ENCODE measurements at regions not wholly inside any gene's neighbourhood (a gene's known extent, or its start where the extent isn't known, plus 50 kb on each side); places are given as distances from the start of the nearest gene placed in this dataset.
"Not testable (repeated sequence)": the region's sequence is repeated elsewhere in the genome, so short reads cannot be mapped to it uniquely, and the experiment has no call there.

DNA sequence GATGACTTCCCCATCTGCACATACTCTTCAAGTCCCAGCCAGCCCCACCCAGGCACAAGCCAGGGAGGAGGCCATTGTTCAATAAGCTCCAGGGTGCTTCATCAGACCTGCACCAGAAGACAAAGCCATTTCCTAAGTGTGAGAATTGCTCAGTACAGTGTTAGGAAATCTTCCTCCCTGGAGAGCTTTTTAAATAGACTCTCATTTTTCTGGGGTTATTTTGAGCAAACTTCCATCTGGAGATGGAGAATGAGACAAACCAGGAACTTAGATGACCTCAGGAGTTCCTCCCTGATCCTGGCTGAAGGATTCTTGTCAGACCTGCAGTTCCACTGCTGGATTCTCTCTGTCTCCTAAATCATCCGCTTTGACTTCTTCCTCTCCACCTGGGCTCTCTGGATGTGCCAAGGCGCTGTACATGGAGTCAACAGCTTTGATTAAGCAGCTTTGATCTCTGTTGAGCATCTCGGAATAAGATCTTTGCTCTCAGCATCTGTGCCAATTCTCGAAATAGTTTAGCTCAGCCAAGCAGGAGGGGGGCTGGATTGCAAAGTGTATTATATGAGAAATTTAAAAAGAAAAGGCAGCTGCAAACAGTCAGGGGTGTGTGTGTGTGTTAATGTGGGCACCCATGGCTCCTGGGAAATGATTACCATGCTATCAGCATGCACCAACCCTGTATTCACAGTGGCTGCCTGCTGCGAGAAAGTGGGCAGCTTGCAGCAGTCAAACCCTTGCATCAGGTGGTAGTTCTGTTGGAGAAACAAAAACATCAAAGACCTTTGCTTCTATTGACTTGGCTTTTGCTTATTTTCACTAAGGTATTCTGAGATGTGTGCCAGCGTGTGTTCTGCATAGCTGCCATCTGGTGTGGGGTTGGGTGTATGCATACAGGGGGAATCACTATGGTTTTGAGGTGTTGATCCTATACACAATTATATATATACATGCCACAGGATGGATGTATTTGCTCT is 70.2 kb upstream of the NAV2 start:
- Mint-ChIP-seq H3K27me3 (peaks cover 10% of the 10 kb centered on the region), H3K27ac (no peak overlapping the region), H3K4me1 (no peaks in the 10 kb centered on the region), H3K4me3 (peak overlapping the region in 1 of 4 donors; percentile 10), H3K36me3 (no peaks in the 10 kb centered on the region), H3K9me3 (peaks cover 0 to 2% (median 0%) of the 10 kb centered on the region in 3 donors)

DNA sequence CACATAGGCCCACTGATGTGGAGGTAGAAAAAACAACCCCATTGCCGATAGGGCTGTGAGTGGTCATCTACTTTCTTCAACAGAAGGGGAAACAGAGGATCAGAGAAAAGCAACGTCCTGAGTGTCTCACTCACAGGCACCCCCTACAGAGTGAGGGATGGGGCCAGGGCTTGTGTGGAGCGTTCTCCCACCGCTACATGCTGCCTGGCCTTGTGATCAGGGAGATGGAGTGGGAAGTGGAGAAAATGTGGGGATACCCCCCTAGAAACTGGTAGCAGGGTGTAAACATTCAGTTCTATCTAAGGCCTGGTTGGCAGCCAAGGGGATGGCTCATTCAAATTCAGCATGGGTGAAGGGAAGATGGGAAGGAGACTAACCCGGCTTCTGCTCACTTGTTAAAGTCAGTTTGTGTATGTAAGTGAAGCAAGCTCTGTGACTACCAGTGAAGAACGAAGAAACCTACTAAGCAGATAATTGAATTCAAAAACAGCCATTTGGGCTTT is 73.0 kb upstream of the NAV2 start:
- H3K4me3 Mint-ChIP-seq = no peak overlapping the region
- peaks cover 0 to 9% (median 4%) of the 10 kb centered on the region in 3 donors for H3K9me3 Mint-ChIP-seq

DNA sequence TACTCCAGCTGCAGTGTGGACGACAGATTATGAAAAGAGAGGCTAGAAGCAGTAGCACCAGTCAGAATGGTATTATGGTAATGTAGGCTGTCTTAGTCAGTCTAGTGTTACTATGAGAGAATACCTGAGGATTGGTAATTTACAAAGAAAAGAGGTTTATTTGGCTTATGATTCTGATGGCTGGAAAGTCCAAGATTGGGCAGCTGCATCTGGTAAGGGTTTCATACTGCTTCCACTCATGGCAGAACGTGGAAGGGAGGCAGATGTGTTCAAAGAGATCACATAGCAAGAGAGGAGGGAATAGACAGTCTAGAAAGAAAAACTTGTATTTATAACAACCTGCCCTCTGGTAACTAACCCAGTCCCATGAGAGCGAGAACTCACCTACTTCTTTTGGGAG is 77.3 kb upstream of the NAV2 start:
- H3K27ac Mint-ChIP-seq = no peak overlapping the region
- no peaks in the 10 kb centered on the region for H3K36me3 Mint-ChIP-seq
- H3K9me3 Mint-ChIP-seq = peaks cover 1 to 13% (median 4%) of the 10 kb centered on the region in 3 donors
- H3K4me1 Mint-ChIP-seq = no peaks in the 10 kb centered on the region
- H3K4me3 Mint-ChIP-seq = no peak overlapping the region
- H3K27me3 Mint-ChIP-seq = peaks cover 1% of the 10 kb centered on the region

More for the DNA sequence above, 73.0 kb upstream of the NAV2 start:
- H3K27me3 Mint-ChIP-seq = peaks cover 7% of the 10 kb centered on the region
- H3K27ac Mint-ChIP-seq = no peak overlapping the region
- no peaks in the 10 kb centered on the region for H3K36me3 Mint-ChIP-seq
- H3K4me1 Mint-ChIP-seq = no peaks in the 10 kb centered on the region

DNA sequence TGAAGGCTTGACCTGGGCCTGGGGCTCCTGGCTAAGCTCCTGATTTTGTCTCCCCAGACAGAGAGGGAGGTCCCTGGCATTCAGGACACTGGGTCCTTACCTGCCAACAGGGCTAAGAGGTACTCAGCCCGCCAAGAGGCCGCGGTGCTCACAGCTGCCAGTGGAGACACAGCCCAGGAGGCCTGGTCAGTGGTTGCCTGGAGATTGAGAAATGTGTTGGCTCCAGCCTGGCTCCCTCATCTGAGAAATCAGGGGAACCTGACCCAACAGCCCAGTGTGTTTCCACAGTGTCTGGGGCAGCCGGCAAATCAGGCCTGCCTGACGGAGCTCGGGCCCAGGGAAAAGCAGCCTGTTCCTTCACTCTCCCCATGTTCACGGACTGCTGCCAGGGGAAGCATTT is 79.4 kb upstream of the NAV2 start:
- Mint-ChIP-seq H3K36me3 (no peaks in the 10 kb centered on the region), H3K4me1 (no peaks in the 10 kb centered on the region), H3K27me3 (peaks cover 1% of the 10 kb centered on the region), H3K4me3 (no peak overlapping the region), H3K27ac (no peak overlapping the region), H3K9me3 (peaks cover 3 to 17% (median 4%) of the 10 kb centered on the region in 3 donors)

DNA sequence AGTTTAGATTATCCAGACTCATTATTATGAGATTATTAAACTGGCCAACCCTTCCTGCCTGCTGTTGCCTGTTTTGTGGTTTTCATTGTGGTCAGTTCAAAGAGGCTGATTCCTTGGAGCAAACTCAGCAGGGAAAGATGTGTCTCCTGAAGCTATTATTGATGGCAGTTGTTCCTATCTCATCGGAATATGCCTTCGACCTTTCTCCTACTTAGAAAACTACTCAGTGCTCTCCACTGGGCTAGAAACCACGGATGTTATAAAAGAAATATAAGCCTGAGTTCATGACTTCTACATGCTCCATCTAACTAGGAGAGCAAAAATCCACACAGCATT is 80.2 kb upstream of the NAV2 start:
- Mint-ChIP-seq H3K36me3 (no peaks in the 10 kb centered on the region), H3K4me1 (no peaks in the 10 kb centered on the region), H3K4me3 (no peak overlapping the region), H3K27me3 (peaks cover 1% of the 10 kb centered on the region), H3K27ac (no peak overlapping the region), H3K9me3 (peaks cover 4 to 17% (median 5%) of the 10 kb centered on the region in 3 donors)

DNA sequence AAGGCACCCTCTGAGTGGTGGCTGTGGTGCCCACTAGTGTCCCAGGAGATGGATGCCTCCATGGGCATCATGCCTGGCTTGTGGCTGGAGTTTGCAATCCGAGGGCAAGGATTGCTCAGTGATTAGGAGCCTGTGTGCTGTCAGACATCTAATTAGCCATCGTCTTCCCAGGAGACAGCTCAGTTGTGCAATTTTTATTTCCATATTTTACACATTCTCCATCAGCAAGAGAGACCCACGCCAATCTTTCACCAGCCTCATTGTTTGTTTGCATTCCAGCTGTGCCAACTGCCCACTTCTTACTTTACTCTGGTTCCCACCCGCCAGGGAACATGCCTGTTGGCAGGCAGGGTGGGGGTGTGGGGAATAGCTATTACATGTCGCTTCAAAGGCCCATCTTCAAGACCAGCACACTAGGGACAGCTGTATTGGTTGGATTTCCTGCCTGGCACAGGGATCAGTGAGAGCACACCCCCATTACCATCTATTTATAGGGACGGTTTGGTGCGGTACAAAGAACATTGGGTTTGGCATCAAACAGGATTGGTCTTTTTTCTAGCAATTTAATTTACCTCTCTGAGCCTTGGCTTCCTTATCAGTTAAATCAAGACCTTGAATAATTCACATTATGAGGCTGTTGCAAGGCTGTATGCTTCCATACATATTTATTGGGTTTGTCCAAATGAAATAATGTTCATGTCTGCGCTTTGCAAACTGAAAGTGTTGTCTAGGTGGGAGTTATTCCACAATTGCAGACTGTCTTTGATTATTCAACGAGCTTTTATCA is 80.7 kb upstream of the NAV2 start:
- H3K9me3 Mint-ChIP-seq = peaks cover 2 to 17% (median 4%) of the 10 kb centered on the region in 3 donors
- no peaks in the 10 kb centered on the region for H3K27me3 Mint-ChIP-seq
- no peak overlapping the region for H3K4me3 Mint-ChIP-seq
- H3K4me1 Mint-ChIP-seq = no peaks in the 10 kb centered on the region
- H3K27ac Mint-ChIP-seq = no peak overlapping the region
- H3K36me3 Mint-ChIP-seq = no peaks in the 10 kb centered on the region

DNA sequence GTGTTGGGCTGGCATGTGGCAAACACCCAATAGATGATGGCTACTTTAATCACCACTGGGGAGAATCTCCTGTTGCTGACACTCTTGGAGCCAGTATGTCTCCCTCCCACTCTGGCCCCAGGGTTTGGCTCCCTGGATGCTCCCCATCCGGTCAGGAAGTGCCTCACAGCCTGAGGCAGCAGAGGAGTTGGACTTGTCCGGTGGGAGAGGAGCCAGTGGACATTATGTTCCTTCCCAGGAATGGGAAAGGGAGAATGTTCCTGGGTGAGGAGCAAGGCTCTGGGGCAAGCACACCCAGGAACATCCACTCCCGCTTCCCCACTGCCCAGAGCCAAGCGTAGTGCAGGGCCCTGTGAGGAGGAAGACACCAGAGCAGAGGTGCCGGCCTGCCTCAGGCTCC is 84.6 kb upstream of the NAV2 start:
- Mint-ChIP-seq H3K4me3 (no peak overlapping the region), H3K36me3 (no peaks in the 10 kb centered on the region), H3K9me3 (peaks cover 8 to 11% (median 9%) of the 10 kb centered on the region in 3 donors), H3K27ac (no peak overlapping the region), H3K4me1 (no peaks in the 10 kb centered on the region), H3K27me3 (no peaks in the 10 kb centered on the region)

DNA sequence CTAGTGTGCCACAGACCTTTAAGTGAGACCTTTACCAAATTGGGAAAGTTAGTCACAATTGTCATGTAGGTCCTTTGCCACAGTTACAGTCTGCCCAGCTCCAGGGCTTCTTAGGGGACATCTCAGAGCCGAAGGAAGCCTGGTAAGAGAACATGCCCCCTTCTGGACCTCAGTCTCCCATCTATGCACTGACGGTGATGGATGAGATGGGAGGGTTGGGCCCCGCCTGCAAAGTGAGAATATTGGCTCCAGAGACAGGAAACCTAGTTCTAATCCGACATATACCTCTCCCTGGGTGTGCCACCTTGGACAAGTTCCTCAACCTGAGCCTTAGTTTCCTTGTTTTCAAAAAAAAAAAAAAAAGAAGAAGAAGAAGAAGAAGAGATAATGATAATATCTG is 85.1 kb upstream of the NAV2 start:
- no peaks in the 10 kb centered on the region for H3K4me1 Mint-ChIP-seq
- H3K9me3 Mint-ChIP-seq = peaks cover 9 to 11% (median 9%) of the 10 kb centered on the region in 3 donors
- no peak overlapping the region for H3K27ac Mint-ChIP-seq
- no peaks in the 10 kb centered on the region for H3K27me3 Mint-ChIP-seq
- H3K36me3 Mint-ChIP-seq = no peaks in the 10 kb centered on the region
- H3K4me3 Mint-ChIP-seq = no peak overlapping the region

DNA sequence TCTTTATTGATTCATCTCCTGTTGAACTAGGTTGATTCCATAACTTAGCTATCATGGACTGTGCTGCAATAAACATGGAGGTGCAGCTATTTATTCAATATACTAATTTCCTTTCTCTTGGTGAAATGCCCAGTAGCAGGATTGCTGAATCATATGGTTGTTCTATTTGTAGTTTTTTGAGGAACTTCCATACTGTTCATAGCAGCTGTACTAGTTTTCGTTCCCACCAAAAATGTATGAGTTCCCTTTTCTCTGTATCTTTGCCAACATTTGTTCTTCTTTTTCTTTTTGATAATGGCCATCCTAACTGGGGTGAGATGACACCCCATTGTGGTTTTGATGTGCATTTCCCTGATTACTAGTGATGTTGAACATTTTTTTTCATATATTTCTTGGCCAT is 87.2 kb upstream of the NAV2 start:
- Mint-ChIP-seq H3K27me3 (no peaks in the 10 kb centered on the region), H3K27ac (no peak overlapping the region), H3K4me1 (no peaks in the 10 kb centered on the region), H3K9me3 (peaks cover 9 to 14% (median 11%) of the 10 kb centered on the region in 3 donors), H3K4me3 (no peak overlapping the region), H3K36me3 (no peaks in the 10 kb centered on the region)

DNA sequence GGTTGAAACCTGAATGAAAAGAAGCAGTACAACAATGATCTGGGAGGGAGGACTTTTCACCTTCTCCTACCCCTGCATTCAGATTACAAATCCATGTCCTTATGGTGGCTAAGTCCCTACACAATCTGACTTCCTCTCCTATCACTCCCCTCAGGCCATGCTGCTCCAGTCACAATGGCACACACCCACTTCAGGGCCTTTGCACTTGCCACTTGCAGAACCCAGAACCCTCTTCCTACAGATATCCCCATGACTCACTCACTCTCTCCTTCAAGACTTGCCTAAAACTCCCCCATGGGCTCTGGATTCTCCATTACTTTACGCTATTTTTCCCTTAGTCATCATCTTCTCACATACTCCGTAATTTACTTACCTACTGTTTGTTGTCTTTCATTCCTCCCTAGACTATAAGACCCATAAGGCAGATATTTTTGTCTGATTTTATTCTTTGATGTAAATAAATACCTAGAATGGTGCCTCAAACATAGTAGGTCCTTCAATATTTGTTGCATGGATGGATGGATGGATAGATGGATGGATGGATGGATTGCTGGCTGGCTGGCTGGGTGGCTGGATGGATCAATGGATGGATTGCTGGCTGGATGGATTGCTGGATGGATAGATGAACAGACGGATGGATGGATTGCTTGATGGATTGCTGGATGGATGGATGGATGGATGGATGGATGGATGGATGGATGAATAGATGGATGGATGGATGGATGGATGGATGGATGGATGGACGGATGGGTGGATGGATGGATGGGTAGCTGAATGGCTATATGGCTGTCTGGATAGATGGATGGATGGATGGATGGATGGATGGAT is 94.7 kb upstream of the NAV2 start:
- Mint-ChIP-seq H3K9me3 (peaks cover 0 to 18% (median under 1%) of the 10 kb centered on the region in 3 donors), H3K4me3 (no peak overlapping the region), H3K36me3 (no peaks in the 10 kb centered on the region), H3K27me3 (peaks cover 2% of the 10 kb centered on the region), H3K27ac (no peak overlapping the region), H3K4me1 (no peaks in the 10 kb centered on the region)

DNA sequence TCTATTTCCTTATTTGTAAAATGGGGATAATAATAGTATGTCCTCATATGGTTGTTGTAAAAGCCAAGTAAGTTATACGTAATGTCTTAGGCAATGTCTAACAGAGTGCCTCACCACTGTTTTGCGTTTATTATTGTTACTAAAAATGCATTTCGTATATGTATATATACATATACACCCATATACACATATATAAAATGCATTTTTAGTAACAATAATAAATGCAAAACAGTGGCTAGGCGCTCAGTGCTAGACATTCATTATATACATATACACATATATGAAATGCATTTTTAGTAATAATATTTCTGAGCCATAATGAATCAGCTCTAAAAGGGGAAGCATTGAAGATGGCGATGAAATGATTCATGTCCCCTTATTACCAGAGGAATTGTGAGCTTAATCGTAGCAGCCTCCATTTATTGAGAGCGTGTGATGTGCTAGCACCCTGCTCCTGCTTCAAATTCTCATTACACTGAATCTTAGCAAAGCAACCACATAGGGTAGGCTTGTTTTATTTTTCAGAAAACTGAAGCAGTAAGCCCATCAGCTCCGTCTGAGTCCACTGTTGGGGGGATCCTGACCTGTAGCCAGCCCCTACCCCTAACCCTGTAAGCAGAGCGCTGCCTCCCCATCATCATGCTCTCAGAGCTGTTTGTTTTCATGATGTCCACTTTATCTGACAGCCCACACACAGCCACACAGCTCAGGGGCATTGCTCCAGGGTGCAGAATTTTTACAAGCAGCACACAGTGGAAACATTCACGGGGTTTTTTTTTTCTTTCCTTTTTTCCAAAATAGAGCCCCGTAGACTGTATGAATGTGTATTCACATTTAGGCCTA is 97.1 kb upstream of the NAV2 start:
- Mint-ChIP-seq H3K9me3 (peaks cover 9 to 16% (median 14%) of the 10 kb centered on the region in 3 donors), H3K4me3 (no peak overlapping the region), H3K27me3 (peaks cover 4% of the 10 kb centered on the region), H3K4me1 (no peaks in the 10 kb centered on the region), H3K27ac (no peak overlapping the region), H3K36me3 (no peaks in the 10 kb centered on the region)

DNA sequence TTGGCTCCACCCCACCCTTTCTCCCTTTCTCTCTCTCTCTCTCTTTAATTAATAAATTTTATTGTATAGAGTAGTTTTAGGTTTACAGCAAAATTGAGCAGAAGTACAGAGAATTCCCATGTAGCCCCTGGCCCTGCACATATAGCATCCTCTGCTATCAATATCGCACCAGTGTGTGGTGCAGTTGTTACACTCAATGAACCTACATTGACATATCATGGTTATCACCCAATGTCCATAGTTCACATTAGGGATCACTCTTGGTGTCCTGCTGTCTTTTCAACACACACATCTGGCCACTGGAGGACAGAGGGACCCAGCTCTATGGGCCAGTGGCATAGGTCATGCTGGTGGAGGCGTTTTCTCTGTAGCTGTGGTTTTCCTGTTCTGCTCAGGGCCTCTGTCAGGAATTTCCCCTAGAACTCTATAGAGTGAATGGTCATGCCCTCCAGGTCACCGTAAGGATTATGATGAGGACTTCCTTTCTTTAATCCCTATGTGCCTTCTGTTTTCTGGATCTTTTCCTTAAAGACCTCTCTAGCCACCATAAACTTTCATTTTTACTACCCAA is 98.2 kb upstream of the NAV2 start:
- Mint-ChIP-seq H3K36me3 (no peaks in the 10 kb centered on the region), H3K9me3 (peaks cover 11 to 19% (median 18%) of the 10 kb centered on the region in 3 donors), H3K27me3 (peaks cover 4% of the 10 kb centered on the region), H3K4me1 (no peaks in the 10 kb centered on the region), H3K4me3 (no peak overlapping the region), H3K27ac (no peak overlapping the region)

DNA sequence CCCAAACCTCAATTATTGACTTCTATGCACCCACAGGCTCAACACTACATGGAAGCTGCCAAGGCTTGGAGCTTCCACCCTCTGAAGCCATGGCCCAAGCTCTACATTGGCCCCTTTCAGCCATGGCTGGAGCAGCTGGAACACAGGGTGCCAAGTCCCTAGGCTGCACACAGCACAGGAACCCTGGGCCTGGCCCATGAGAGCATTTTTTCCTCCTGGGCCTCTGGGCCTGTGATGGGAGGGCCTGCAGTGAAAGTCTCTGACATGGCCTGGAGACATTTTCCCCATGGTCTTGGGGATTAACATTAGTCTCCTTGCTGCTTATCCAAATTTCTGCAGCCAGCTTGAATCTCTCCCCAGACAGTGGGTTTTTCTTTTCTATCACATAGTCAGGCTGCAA is 100.6 kb upstream of the NAV2 start:
- not testable (repeated sequence) for H3K27me3 Mint-ChIP-seq, H3K4me1 Mint-ChIP-seq, H3K4me3 Mint-ChIP-seq, H3K36me3 Mint-ChIP-seq, H3K27ac Mint-ChIP-seq
- H3K9me3 Mint-ChIP-seq = peaks cover 7 to 19% (median 11%) of the 10 kb centered on the region in 3 donors
